Fibroblast of the aortic adventitia (primary cell): ENCODE measurements at regions not wholly inside any gene's neighbourhood (a gene's known extent, or its start where the extent isn't known, plus 50 kb on each side); places are given as distances from the start of the nearest gene placed in this dataset.
"Not testable (repeated sequence)": the region's sequence is repeated elsewhere in the genome, so short reads cannot be mapped to it uniquely, and the experiment has no call there.

Source experiments
- DNase-seq: peaks from one replicate; pipeline ENCODE4 v3.0.0-alpha.2; 2010; ENCODE audit warnings: low read depth
- H3K4me3 ChIP-seq: 2 replicates; pipeline ENCODE4 v1.5.1; 2011; ENCODE audit warnings: low read depth, mild to moderate bottlenecking, control low read depth, low read length, moderate library complexity
- CTCF ChIP-seq: IDR thresholded peaks from 2 replicates; pipeline ENCODE4 v1.5.1; 2011; ENCODE audit warnings: mild to moderate bottlenecking, low read length, control low read depth, inconsistent platforms; ENCODE audit not compliant: insufficient read depth

- TF ChIP-seq CTCF = no peak
- no peak for DNase-seq
- no peak overlapping the region for H3K4me3 ChIP-seq
Observed at GRCh38 chr17:27087935-27088766, 205.8 kb upstream of the WSB1 start.

GRCh38 chr17:27088767-27089078 lies 205.2 kb upstream of the WSB1 start:
- no peak overlapping the region for H3K4me3 ChIP-seq
- no peak for DNase-seq
- no peak for TF ChIP-seq CTCF

GRCh38 chr17:27089079-27089928 lies 204.6 kb upstream of the WSB1 start:
- DNase-seq, H3K4me3 ChIP-seq: not testable (repeated sequence)

GRCh38 chr17:27089929-27090247 lies 204.0 kb upstream of the WSB1 start:
- H3K4me3 ChIP-seq = no peak overlapping the region
- TF ChIP-seq CTCF = no peak
- no peak for DNase-seq

- not testable (repeated sequence) for DNase-seq, H3K4me3 ChIP-seq
Observed at GRCh38 chr17:27090450-27091042, 203.4 kb upstream of the WSB1 start.

- DNase-seq = no peak
- TF ChIP-seq CTCF = no peak
- no peak overlapping the region for H3K4me3 ChIP-seq
Observed at GRCh38 chr17:27091043-27091497, 202.8 kb upstream of the WSB1 start.

GRCh38 chr17:27094179-27094578 lies 199.7 kb upstream of the WSB1 start:
- DNase-seq = not testable (repeated sequence)

GRCh38 chr17:27095821-27096220 lies 198.1 kb upstream of the WSB1 start:
- not testable (repeated sequence) for H3K4me3 ChIP-seq, DNase-seq

More at GRCh38 chr17:27094179-27094578, 199.7 kb upstream of the WSB1 start:
- H3K4me3 ChIP-seq = not testable (repeated sequence)

GRCh38 chr17:27099266-27099665 lies 194.6 kb upstream of the WSB1 start:
- H3K4me3 ChIP-seq, DNase-seq: not testable (repeated sequence)

- not testable (repeated sequence) for DNase-seq
Observed at GRCh38 chr17:27104605-27105221, 189.2 kb upstream of the WSB1 start.

More at GRCh38 chr17:27104605-27105221, 189.2 kb upstream of the WSB1 start:
- not testable (repeated sequence) for H3K4me3 ChIP-seq
